Esophagus (tissue), 2 donors: ENCODE measurements at regions not wholly inside any gene's neighbourhood (a gene's known extent, or its start where the extent isn't known, plus 50 kb on each side); places are given as distances from the start of the nearest gene placed in this dataset.

Experiments
- H3K27ac ChIP-seq, 2 donors: one replicate each; pipeline ENCODE4 v1.5.1; 2013; ENCODE audit warnings: low read depth in 2 of 2, mild to moderate bottlenecking in 2 of 2, inconsistent platforms in 1 of 2, low read length in 1 of 2, moderate library complexity in 1 of 2
- H3K27me3 ChIP-seq, 2 donors: one replicate each; pipeline ENCODE4 v1.6.1; 2013; ENCODE audit warnings: low read length in 2 of 2, control low read depth in 1 of 2, mild to moderate bottlenecking in 1 of 2; ENCODE audit not compliant: insufficient read depth in 2 of 2, control insufficient read depth in 1 of 2
- H3K36me3 ChIP-seq, 2 donors: one replicate each; pipeline ENCODE4 v1.6.1; 2013; ENCODE audit warnings: low read length in 1 of 2; ENCODE audit not compliant: control insufficient read depth in 2 of 2, insufficient read depth in 2 of 2
- H3K4me1 ChIP-seq, 2 donors: one replicate each; pipeline ENCODE4 v1.6.1; 2013; ENCODE audit warnings: low read length in 1 of 2; ENCODE audit not compliant: control insufficient read depth in 2 of 2, insufficient read depth in 2 of 2
- H3K4me3 ChIP-seq, 2 donors: one replicate each; pipeline ENCODE4 v1.5.1; 2013; ENCODE audit warnings: low read length in 2 of 2, mild to moderate bottlenecking in 2 of 2, low read depth in 1 of 2, moderate library complexity in 1 of 2
- H3K9me3 ChIP-seq, 2 donors: one replicate each; pipeline ENCODE4 v1.6.1; 2013; ENCODE audit warnings: mild to moderate bottlenecking in 2 of 2, low read depth in 1 of 2, low read length in 1 of 2, moderate library complexity in 1 of 2; ENCODE audit not compliant: control insufficient read depth in 2 of 2, insufficient read depth in 1 of 2
- WGBS, 2 donors: extraction: QIAGEN DNeasy Blood & Tissue Kit; methylation state at CpG; one replicate each; pipeline ENCODE4 v1.1.7; 2013; 5-methylcytosine and 5-hydroxymethylcytosine counted together
- donor health status: healthy with polysubstance abuse.
- donor health status: Bipolar disorder and iron deficiency.

DNA sequence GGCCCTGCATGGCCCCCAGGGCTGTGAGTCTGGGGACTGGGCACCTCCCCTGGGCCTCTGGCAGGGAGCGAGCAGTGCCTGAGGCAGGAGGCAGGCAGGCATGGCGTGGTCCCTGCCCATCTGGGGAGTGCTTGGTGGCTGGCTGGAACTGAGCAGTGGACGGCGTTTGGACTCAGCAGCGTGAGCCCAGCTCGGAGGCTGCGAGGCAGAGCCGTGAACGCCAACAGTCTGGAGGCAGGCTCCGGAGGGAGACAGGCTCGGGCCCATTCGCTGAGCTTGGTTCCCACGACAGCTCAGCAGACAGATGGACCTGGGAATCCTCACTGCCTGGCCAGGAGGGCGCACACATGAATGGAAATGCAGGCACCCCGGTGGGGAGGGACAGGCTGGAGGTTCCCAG, 160.7 kb upstream of the POU3F1 start:
- Histone ChIP-seq H3K4me3 (no peak overlapping the region), H3K9me3 (no peaks in the 10 kb centered on the region), H3K36me3 (no peaks in the 10 kb centered on the region), H3K27me3 (no peaks in the 10 kb centered on the region), H3K4me1 (no peaks in the 10 kb centered on the region), H3K27ac (no peak overlapping the region)
- 91 to 94% methylated on average over 15 of the region's 15 CpGs for WGBS, 2 donors

DNA sequence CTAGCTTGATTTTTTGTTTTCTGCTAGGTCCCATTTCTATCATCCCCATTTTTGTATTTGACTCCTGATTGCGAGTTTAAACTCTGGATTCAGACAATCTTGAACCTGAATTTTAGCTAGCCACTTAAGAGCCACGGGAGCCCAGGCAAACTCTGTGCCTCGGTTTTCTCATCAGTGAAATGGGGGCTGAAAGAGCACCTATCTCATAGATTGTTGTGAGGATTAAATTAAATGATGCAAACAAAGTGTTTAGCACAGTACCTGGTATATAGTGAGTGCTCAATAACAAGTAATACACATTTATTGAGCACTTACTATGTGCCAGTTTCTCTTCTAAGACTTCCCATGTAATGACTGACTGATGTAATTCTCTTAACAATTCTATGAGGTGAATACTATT, 158.1 kb upstream of the POU3F1 start:
- WGBS, 2 donors: 82 to 89% methylated on average over 3 of the region's 3 CpGs
- Histone ChIP-seq H3K36me3 (no peaks in the 10 kb centered on the region), H3K4me3 (no peak overlapping the region), H3K27me3 (no peaks in the 10 kb centered on the region), H3K27ac (no peak overlapping the region), H3K4me1 (no peaks in the 10 kb centered on the region), H3K9me3 (no peaks in the 10 kb centered on the region)

DNA sequence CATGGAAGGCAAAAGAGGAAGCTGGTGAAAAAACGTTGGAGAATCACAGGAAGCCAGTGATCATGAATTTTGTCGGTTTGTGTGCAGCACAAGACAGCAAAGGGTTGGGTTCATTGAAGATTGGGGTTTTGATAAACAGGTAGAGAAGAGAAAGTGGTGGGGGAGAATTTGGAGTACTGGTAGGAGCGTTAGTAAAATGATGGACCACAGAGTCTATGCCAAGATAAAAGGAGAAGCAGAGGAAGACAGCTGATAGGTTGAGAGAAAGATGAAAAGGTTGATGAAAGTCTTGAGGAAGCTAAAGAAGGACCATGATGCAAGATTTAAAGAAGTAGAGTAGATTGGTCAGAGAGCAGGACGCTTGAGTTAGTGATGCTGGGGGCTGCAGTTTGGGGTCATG, 156.8 kb upstream of the POU3F1 start:
- H3K36me3 ChIP-seq: no peaks in the 10 kb centered on the region
- 49 to 58% methylated on average over 4 of the region's 4 CpGs for WGBS, 2 donors
- no peak overlapping the region for H3K27ac ChIP-seq
- no peak overlapping the region for H3K4me3 ChIP-seq
- H3K4me1 ChIP-seq: no peaks in the 10 kb centered on the region
- H3K9me3 ChIP-seq: no peaks in the 10 kb centered on the region
- H3K27me3 ChIP-seq: no peaks in the 10 kb centered on the region

DNA sequence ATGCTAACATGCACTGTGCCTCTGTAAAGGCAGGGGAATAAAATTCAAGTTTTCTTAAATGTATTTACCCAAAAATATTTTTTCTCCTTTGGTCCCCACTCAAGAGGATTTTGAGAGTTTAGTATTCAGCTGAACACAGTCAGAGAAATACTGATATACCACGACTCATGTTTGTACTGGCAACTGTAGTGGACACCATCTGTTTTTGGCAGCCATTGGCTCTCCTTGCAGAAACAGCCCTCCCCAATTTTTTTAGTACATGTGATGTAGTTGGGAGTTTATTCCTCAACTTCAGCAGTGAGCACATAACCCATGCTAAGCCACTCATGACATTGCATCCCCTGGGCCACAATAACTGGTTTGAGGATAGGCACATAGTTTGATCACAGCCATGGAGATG, 154.8 kb upstream of the POU3F1 start:
- Histone ChIP-seq H3K36me3 (no peaks in the 10 kb centered on the region), H3K9me3 (no peaks in the 10 kb centered on the region), H3K4me1 (no peaks in the 10 kb centered on the region), H3K4me3 (no peak overlapping the region), H3K27ac (no peak overlapping the region), H3K27me3 (no peaks in the 10 kb centered on the region)
- 50 to 57% methylated on average over 1 of the region's 1 CpG for WGBS, 2 donors

DNA sequence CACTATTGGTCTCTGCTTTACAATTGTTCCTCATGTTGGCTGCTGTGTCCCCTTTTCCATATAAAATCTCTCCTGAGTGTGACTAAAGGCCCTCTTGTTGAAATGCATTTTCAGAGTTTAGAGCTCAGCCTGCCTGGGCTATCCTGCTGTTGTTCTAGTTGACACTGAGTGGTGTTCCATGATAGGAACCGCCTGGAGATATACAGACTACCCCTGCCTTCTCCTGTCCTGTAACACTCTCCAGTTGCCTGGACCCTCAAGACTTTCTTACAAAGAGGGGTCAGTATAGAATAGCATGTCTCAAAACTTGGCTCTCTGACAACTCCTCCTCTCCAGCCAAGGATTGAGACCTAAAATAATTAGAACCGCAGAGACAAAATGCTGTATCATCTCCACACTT, 152.0 kb upstream of the POU3F1 start:
- Histone ChIP-seq H3K9me3 (no peaks in the 10 kb centered on the region), H3K4me1 (no peaks in the 10 kb centered on the region)
- WGBS, 2 donors: 74 to 87% methylated on average over 2 of the region's 2 CpGs

DNA sequence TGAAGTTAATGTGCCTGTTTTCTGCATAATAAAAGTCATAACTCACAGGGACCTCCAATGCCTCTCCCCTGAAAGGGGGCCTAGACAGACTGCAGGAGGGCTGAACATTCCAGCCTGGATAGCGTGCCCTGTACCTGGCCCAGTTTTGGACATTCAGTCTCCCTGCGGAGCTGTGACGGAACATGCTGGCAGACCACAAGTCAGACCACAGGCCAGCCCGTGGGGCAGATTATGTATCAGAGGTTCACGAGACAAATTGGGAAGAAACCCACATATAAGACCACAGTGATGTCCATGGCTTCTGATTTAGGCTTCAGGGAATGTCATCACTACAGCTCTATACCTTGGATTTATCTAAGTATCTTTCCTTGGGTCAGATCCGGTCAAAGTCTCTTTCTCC, 151.5 kb upstream of the POU3F1 start:
- Histone ChIP-seq H3K27ac (no peak overlapping the region), H3K4me1 (no peaks in the 10 kb centered on the region), H3K36me3 (no peaks in the 10 kb centered on the region), H3K27me3 (no peaks in the 10 kb centered on the region), H3K9me3 (no peaks in the 10 kb centered on the region), H3K4me3 (no peak overlapping the region)
- WGBS, 2 donors: 88 to 90% methylated on average over 6 of the region's 6 CpGs

More for the DNA sequence above, 152.0 kb upstream of the POU3F1 start:
- Histone ChIP-seq H3K27ac (no peak overlapping the region), H3K36me3 (no peaks in the 10 kb centered on the region), H3K27me3 (no peaks in the 10 kb centered on the region), H3K4me3 (no peak overlapping the region)

DNA sequence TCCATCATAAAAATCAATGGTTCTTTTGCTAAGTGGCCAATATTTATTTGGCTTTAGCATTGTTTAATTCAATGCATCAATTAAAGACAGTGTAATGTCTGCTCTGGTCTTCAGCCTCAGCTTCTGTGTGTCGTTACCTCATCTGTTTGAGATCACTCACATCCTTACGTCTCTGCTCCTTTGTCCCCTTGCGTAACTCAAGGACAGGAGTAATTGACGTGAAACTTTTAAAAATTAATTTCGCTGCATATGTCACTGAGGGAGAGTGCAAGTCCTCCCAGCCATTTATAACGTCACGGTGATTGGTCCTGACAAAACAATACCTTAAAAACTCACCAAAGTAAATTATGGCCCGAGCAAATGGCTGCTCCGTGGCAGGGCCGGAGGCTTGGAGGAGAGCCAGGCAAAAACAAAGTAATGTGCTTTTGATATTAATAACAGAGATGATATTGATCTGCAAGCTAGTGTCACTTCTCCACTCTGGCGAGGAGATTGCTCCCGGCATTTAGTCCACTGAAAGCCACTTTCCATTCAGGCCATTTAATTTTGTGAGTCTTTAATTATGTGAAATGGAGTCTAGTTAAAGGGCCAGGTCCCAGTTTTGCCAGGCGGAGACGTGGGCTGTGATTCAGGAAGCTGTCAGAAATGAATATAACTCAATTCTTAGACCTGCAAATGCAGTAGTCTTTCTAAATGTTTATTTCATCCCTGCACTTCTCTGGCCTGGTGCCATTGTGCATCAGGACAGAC, 150.9 kb upstream of the POU3F1 start:
- 70 to 76% methylated on average over 14 of the region's 14 CpGs for WGBS, 2 donors
- Histone ChIP-seq H3K36me3 (no peaks in the 10 kb centered on the region), H3K4me1 (no peaks in the 10 kb centered on the region), H3K27me3 (no peaks in the 10 kb centered on the region), H3K4me3 (no peak overlapping the region), H3K27ac (no peak overlapping the region), H3K9me3 (no peaks in the 10 kb centered on the region)

DNA sequence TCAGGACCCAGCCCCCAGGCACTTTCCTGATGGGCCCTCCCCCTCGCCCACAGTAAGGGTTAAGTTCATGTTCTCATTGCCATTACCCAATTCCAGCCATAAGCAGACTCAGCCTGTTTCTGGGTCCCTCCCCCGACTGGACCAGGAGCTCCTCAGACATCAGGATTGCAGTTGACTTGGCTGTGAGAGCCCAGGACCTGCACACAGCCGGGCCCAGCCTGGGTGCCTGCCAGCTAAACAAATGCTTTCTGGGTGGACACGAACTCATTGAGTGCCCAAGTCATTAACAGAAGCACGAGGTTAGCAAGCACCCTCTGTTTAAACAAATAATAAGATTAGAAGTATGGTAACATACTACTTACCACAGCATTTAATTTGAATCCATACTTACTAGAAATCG, 147.9 kb upstream of the POU3F1 start:
- H3K4me1 ChIP-seq: no peaks in the 10 kb centered on the region
- H3K36me3 ChIP-seq: no peaks in the 10 kb centered on the region
- H3K4me3 ChIP-seq: no peak overlapping the region
- H3K9me3 ChIP-seq: no peaks in the 10 kb centered on the region
- H3K27ac ChIP-seq: no peak overlapping the region
- no peaks in the 10 kb centered on the region for H3K27me3 ChIP-seq
- 58 to 60% methylated on average over 6 of the region's 6 CpGs for WGBS, 2 donors

DNA sequence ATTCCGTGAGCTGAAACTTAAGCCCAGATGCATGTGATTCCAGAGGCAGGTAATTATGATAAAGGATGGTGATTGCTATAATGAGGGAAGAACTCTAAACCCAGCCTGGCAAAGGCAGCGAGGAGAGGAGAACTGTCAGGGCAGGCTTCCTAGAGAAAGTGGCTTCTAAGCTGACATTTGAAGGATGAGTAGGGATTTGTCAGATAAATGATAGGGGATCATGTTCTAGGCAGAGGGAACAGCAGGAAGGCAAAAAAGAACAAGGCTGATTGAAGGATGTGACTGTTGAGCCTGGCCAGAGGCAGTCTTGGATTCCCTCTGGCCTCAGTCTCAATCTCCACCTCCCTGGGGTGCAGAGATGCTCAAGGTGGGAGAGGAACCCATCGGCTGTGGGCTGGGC, 146.4 kb upstream of the POU3F1 start:
- 65 to 67% methylated on average over 3 of the region's 3 CpGs for WGBS, 2 donors
- Histone ChIP-seq H3K4me3 (no peak overlapping the region), H3K27ac (no peak overlapping the region), H3K4me1 (no peaks in the 10 kb centered on the region), H3K36me3 (no peaks in the 10 kb centered on the region), H3K27me3 (no peaks in the 10 kb centered on the region), H3K9me3 (peaks cover 0 to 3% of the 10 kb centered on the region in 2 donors)

DNA sequence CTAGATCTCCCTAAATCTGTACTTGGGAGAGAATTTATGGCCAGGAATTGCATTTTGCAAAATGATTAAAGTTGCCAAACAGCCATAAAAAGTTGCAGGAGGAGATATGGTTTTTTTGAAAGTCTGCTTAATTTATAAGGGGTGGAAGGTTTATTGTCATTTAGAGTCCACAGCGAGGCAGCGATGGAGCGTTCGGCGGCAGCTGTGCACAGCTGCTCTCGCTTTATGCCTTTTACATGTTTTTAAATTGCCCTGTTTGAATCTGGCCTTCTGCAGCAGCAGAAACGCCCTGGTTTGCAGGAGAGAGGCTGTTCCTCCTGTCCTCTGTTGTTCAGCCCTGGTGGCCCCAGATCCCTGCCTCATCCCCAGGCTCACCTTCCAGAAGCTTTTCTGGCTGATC, 144.9 kb upstream of the POU3F1 start:
- Histone ChIP-seq H3K27ac (no peak overlapping the region), H3K4me1 (no peaks in the 10 kb centered on the region), H3K27me3 (no peaks in the 10 kb centered on the region), H3K9me3 (peaks cover 0 to 3% of the 10 kb centered on the region in 2 donors), H3K4me3 (no peak overlapping the region), H3K36me3 (no peaks in the 10 kb centered on the region)
- 60 to 66% methylated on average over 7 of the region's 7 CpGs for WGBS, 2 donors
